ENCODE measurements at regions not wholly inside any gene's neighbourhood (a gene's known extent, or its start where the extent isn't known, plus 50 kb on each side); places are given as distances from the start of the nearest gene placed in this dataset.

- DNase-seq: no peak
These were observed 63.0 kb downstream of the INSIG1 start for GRCh38 chr7:155360495-155361345.

GRCh38 chr7:155361346-155361680 lies 63.6 kb downstream of the INSIG1 start:
- no peak for DNase-seq

- DNase-seq: no peak
These were observed 64.3 kb downstream of the INSIG1 start for GRCh38 chr7:155361947-155362346.

- DNase-seq: no peak
These were observed 64.9 kb downstream of the INSIG1 start for GRCh38 chr7:155362380-155363145.

- DNase-seq: no peak
These were observed 65.5 kb downstream of the INSIG1 start for GRCh38 chr7:155363146-155363539.

- no peak for DNase-seq
These were observed 66.3 kb downstream of the INSIG1 start for GRCh38 chr7:155363852-155364600.

GRCh38 chr7:155365146-155365874 lies 67.6 kb downstream of the INSIG1 start:
- no peak for DNase-seq

GRCh38 chr7:155368894-155369600 lies 71.4 kb downstream of the INSIG1 start:
- DNase-seq: no peak

GRCh38 chr7:155369766-155370165 lies 72.1 kb downstream of the INSIG1 start:
- no peak for DNase-seq

- DNase-seq: no peak
These were observed 73.7 kb downstream of the INSIG1 start for GRCh38 chr7:155371331-155371883.

- no peak for DNase-seq
These were observed 74.5 kb downstream of the INSIG1 start for GRCh38 chr7:155371884-155372781.

GRCh38 chr7:155372782-155373358 lies 75.2 kb downstream of the INSIG1 start:
- no peak for DNase-seq

- no peak for DNase-seq
These were observed 75.9 kb downstream of the INSIG1 start for GRCh38 chr7:155373359-155374273.

GRCh38 chr7:155374276-155375252 lies 76.9 kb downstream of the INSIG1 start:
- no peak for DNase-seq

GRCh38 chr7:155375337-155376277 lies 77.9 kb downstream of the INSIG1 start:
- DNase-seq: no peak

GRCh38 chr7:155377071-155377837 lies 79.6 kb downstream of the INSIG1 start:
- no peak for DNase-seq
